K562 (cell line): ENCODE measurements at regions not wholly inside any gene's neighbourhood (a gene's known extent, or its start where the extent isn't known, plus 50 kb on each side); places are given as distances from the start of the nearest gene placed in this dataset.

Experiments used
- ATAC-seq: fragments of 200-7000 bp; cut with Tn5 transposase; 3 replicates; pipeline ENCODE4 v1.9.1; 2020; ENCODE audit warnings: moderate library complexity
- BruUV-seq: library from RNA; stranded (reverse); fragments of 400-500 nt; replicated peaks from 2 replicates; lab custom pipeline; 2021; lab: Mats Ljungman, UMichigan
- CTCF ChIA-PET: fragments of 300-600 bp; formaldehyde crosslinking; extraction: SDS; loops from one replicate; lab custom pipeline; 2021; ENCODE audit warnings: low intra/inter-chr PET ratio; lab: Yijun Ruan, JAX
- POLR2A ChIA-PET: fragments of 300-600, 350-650 bp; sonication (Branson Sonifier 250); formaldehyde crosslinking; extraction: SDS; loops from one replicate; lab custom pipeline; 2021; ENCODE audit warnings: antibody characterized with exemption, inconsistent platforms; lab: Yijun Ruan, JAX
- DNase-seq, 4 experiments: peaks; one replicate each; pipeline versions ENCODE4 v3.0.0 to v3.0.0-alpha.2; 2011 to 2018; ENCODE audit warnings: low spot score in 3 of 4, mixed read lengths in 3 of 4; ENCODE audit errors: extremely low read depth in 1 of 4
- FAIRE-seq: peaks from 2 replicates; lab custom pipeline; 2011; peaks lifted over from hg19 to GRCh38; lab: Jason Lieb, UNC
- H2AFZ ChIP-seq: 2 replicates; pipeline ENCODE4 v1.6.0; 2011; ENCODE audit warnings: low read depth, low read length, control low read depth, inconsistent platforms
- H3K27ac ChIP-seq: fragments of 200-600 bp; 3 replicates; pipeline ENCODE4 v1.8.0; 2011; ENCODE audit warnings: low read depth, mild to moderate bottlenecking, control low read depth, inconsistent platforms, low read length, moderate library complexity, mixed read lengths; ENCODE audit errors: extremely low read depth
- H3K27me3 ChIP-seq, 2 experiments: fragments of 300-600 bp in 1 of 2; 2 replicates in 1 of 2; 3 replicates in 1 of 2; pipeline versions ENCODE4 v1.6.0 to v1.8.0; 2011; ENCODE audit warnings: inconsistent platforms in 2 of 2, low read length in 2 of 2, mild to moderate bottlenecking in 1 of 2, mixed read lengths in 1 of 2, moderate library complexity in 1 of 2; ENCODE audit not compliant: control insufficient read depth in 2 of 2, insufficient read depth in 2 of 2
- H3K36me3 ChIP-seq: fragments of 300-600 bp; 3 replicates; pipeline ENCODE4 v1.8.0; 2011; ENCODE audit warnings: mild to moderate bottlenecking, low read length, inconsistent platforms; ENCODE audit not compliant: control insufficient read depth, insufficient read depth
- H3K4me1 ChIP-seq, 2 experiments: fragments of 200-600 bp in 1 of 2; replicated peaks in 1 of 2; 2 replicates in 1 of 2; 3 replicates in 1 of 2; pipeline versions ENCODE4 v1.5.1 to v1.8.0; 2011; ENCODE audit warnings: inconsistent platforms in 2 of 2, low read length in 2 of 2, mild to moderate bottlenecking in 1 of 2, mixed read lengths in 1 of 2, moderate library complexity in 1 of 2; ENCODE audit not compliant: control insufficient read depth in 2 of 2, insufficient read depth in 2 of 2
- H3K4me2 ChIP-seq: 2 replicates; pipeline ENCODE4 v1.6.1; 2011; ENCODE audit warnings: low read length, control low read depth, inconsistent platforms, mixed read lengths; ENCODE audit not compliant: insufficient read depth
- H3K4me3 ChIP-seq: fragments of 200-600 bp; sonication (generic), shearing (Covaris generic); 2 replicates; pipeline ENCODE4 v1.5.1; 2016; ENCODE audit warnings: control low read depth, inconsistent platforms
- H3K79me2 ChIP-seq: fragments of 200-600 bp; 3 replicates; pipeline ENCODE4 v1.8.0; 2011; ENCODE audit warnings: low read length, inconsistent platforms; ENCODE audit not compliant: control insufficient read depth, insufficient read depth
- H3K9ac ChIP-seq, 2 experiments: 2 replicates each; pipeline versions ENCODE4 v1.6.0 to v1.6.1; 2011; ENCODE audit warnings: low read depth in 2 of 2, low read length in 2 of 2, control low read depth in 1 of 2, inconsistent platforms in 1 of 2, mild to moderate bottlenecking in 1 of 2, mixed read lengths in 1 of 2; ENCODE audit not compliant: insufficient read depth in 1 of 2
- H3K9me1 ChIP-seq: one replicate; pipeline ENCODE4 v1.6.0; 2011; ENCODE audit warnings: inconsistent platforms, mild to moderate bottlenecking, low read length, moderate library complexity; ENCODE audit not compliant: control insufficient read depth, insufficient read depth
- H3K9me3 ChIP-seq: replicated peaks from 2 replicates; pipeline ENCODE4 v1.5.1; 2011; ENCODE audit warnings: low read depth, low read length, inconsistent platforms; ENCODE audit not compliant: control insufficient read depth, insufficient read depth
- H4K20me1 ChIP-seq: replicated peaks from 2 replicates; pipeline ENCODE4 v1.6.1; 2011; ENCODE audit warnings: low read length, inconsistent platforms, mixed read lengths; ENCODE audit not compliant: control insufficient read depth, insufficient read depth
- ESRRA ChIP-seq: fragments of 450-650 bp; IDR thresholded peaks from 2 replicates; pipeline ENCODE4 v1.6.1; 2014; ENCODE audit warnings: low read depth, mild to moderate bottlenecking, moderate library complexity, borderline replicate concordance
- LEF1 ChIP-seq: fragments of 450-650 bp; IDR thresholded peaks from 2 replicates; pipeline ENCODE4 v1.6.1; 2016; ENCODE audit warnings: mild to moderate bottlenecking
- YBX1 ChIP-seq: fragments of 450-650 bp; IDR thresholded peaks from 2 replicates; pipeline ENCODE4 v1.7.1; 2016; ENCODE audit warnings: mild to moderate bottlenecking
- WGBS: fragments of 100-300 bp; shearing (Covaris generic); methylation state at CpG from one replicate; pipeline ENCODE4 v1.1.6; 2016; ENCODE audit warnings: low coverage, mixed read lengths; ENCODE audit not compliant: insufficient coverage; ENCODE audit errors: missing lambda C conversion rate; 5-methylcytosine and 5-hydroxymethylcytosine counted together
- in situ Hi-C: fragments of 300-500 bp; cut with MboI; formaldehyde crosslinking; loops from 4 replicates; pipeline ENCODE4 v1.15.0; 2018; ENCODE audit warnings: inconsistent platforms, mixed read lengths
- intact Hi-C: fragments of 100-400 bp; cut with micrococcal nuclease; formaldehyde crosslinking; loops from 2 replicates; pipeline ENCODE4 v1.14.2; 2022
- TF ChIP-seq, protein P1 (sequence below): fragments of 250-450 bp; sonication (Bioruptor Pico); IDR thresholded peaks from 2 replicates; pipeline ENCODE4 v1.4.0; 2020
- TF ChIP-seq, protein P2 (sequence below): fragments of 450-650 bp; IDR thresholded peaks from 2 replicates; pipeline ENCODE4 v1.6.1; 2017; ENCODE audit warnings: mild to moderate bottlenecking, moderate library complexity

DNA sequence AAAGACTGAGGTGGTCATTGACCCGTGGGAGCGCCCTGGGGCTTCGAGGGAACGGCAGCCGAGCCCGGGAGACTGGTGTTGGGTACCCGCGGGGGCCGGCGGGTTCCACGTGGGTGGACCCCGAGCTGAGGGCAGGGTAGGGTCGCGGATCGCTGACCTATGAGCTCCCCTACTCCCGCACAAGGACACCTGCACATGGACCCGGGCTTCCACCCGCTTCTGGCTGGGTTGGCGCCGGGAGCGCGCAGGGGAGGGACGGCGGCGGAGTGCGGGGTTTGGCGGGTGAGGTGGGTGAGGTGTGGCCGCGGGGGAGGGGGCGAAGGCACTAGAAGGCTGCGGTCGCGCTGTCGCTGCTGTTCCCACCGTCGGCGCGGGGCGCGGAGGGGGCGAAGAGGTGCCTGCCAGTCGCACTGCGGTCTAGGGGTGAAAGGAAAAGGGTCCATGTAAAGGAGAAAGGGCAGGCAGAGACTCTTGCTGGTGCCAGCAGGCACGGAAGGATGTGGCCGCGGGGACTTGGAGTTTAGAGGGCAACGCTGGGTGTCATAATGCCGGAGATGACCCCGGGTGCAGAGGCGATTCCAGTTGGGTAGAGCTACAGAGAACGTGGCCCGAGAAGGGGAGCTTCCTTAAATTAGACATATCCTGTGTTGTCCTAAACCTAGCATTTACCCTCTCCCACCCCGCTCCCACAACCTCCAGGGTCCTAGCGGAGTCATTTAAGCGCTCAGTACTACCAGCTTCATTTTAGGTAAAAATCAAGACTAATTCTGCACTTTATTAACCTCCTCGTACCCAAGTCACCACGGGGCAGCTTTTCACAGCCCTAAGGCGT lies 245.9 kb upstream of the TOPAZ1 start:
- Histone ChIP-seq H3K9me1 (no peaks in the 10 kb centered on the region), H3K4me2 (no peak overlapping the region), H3K4me3 (no peak overlapping the region), H3K79me2 (no peaks in the 10 kb centered on the region), H3K4me1 (peaks cover 0 to 33% of the 10 kb centered on the region in 2 experiments; a peak in 2 of 5 replicates), H3K27ac (no peak overlapping the region), H3K9ac (no peak overlapping the region), H4K20me1 (no peaks in the 10 kb centered on the region), H2AFZ (no peak overlapping the region), H3K9me3 (no peaks in the 10 kb centered on the region), H3K36me3 (no peaks in the 10 kb centered on the region), H3K27me3 (peaks cover 41 to 53% of the 10 kb centered on the region in 2 experiments)
- POLR2A ChIA-PET: no interaction called here
- CTCF ChIA-PET: no interaction called here
- FAIRE-seq (no peak), ATAC-seq (no peak), DNase-seq (no peak)
- in situ Hi-C loops: no loop called here
- WGBS: 12% methylated on average over 47 of the region's 58 CpGs
- BruUV-seq: no TSS peak
- intact Hi-C loops: no loop called here
- TF ChIP-seq, protein P1, sequence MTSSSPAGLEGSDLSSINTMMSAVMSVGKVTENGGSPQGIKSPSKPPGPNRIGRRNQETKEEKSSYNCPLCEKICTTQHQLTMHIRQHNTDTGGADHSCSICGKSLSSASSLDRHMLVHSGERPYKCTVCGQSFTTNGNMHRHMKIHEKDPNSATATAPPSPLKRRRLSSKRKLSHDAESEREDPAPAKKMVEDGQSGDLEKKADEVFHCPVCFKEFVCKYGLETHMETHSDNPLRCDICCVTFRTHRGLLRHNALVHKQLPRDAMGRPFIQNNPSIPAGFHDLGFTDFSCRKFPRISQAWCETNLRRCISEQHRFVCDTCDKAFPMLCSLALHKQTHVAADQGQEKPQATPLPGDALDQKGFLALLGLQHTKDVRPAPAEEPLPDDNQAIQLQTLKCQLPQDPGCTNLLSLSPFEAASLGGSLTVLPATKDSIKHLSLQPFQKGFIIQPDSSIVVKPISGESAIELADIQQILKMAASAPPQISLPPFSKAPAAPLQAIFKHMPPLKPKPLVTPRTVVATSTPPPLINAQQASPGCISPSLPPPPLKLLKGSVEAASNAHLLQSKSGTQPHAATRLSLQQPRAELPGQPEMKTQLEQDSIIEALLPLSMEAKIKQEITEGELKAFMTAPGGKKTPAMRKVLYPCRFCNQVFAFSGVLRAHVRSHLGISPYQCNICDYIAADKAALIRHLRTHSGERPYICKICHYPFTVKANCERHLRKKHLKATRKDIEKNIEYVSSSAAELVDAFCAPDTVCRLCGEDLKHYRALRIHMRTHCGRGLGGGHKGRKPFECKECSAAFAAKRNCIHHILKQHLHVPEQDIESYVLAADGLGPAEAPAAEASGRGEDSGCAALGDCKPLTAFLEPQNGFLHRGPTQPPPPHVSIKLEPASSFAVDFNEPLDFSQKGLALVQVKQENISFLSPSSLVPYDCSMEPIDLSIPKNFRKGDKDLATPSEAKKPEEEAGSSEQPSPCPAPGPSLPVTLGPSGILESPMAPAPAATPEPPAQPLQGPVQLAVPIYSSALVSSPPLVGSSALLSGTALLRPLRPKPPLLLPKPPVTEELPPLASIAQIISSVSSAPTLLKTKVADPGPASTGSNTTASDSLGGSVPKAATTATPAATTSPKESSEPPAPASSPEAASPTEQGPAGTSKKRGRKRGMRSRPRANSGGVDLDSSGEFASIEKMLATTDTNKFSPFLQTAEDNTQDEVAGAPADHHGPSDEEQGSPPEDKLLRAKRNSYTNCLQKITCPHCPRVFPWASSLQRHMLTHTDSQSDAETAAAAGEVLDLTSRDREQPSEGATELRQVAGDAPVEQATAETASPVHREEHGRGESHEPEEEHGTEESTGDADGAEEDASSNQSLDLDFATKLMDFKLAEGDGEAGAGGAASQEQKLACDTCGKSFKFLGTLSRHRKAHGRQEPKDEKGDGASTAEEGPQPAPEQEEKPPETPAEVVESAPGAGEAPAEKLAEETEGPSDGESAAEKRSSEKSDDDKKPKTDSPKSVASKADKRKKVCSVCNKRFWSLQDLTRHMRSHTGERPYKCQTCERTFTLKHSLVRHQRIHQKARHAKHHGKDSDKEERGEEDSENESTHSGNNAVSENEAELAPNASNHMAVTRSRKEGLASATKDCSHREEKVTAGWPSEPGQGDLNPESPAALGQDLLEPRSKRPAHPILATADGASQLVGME (CRISPR knock-in tag): no peak
- TF ChIP-seq ESRRA (no peak), YBX1 (no peak), LEF1 (no peak)
- TF ChIP-seq, protein P2, sequence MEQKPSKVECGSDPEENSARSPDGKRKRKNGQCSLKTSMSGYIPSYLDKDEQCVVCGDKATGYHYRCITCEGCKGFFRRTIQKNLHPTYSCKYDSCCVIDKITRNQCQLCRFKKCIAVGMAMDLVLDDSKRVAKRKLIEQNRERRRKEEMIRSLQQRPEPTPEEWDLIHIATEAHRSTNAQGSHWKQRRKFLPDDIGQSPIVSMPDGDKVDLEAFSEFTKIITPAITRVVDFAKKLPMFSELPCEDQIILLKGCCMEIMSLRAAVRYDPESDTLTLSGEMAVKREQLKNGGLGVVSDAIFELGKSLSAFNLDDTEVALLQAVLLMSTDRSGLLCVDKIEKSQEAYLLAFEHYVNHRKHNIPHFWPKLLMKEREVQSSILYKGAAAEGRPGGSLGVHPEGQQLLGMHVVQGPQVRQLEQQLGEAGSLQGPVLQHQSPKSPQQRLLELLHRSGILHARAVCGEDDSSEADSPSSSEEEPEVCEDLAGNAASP: no peak
